Gastrocnemius medialis (tissue), 4 donors: ENCODE measurements at regions not wholly inside any gene's neighbourhood (a gene's known extent, or its start where the extent isn't known, plus 50 kb on each side); places are given as distances from the start of the nearest gene placed in this dataset.

ENCODE experiments used
- ATAC-seq, 2 donors: fragments of 150-250 bp; one replicate each; pipeline ENCODE4 v1.9.1; 2016
- DNase-seq, 2 donors: peaks; one replicate each; pipeline ENCODE4 v3.0.0-alpha.2; 2019
- H3K27ac ChIP-seq, 4 donors: fragments of 200-600 bp; sonication (generic); 1 replicate in 1 of 4; 2 replicates in 3 of 4; pipeline ENCODE4 v1.5.1; 2016 to 2018; ENCODE audit warnings: mild to moderate bottlenecking in 2 of 4, moderate library complexity in 1 of 4
- H3K27me3 ChIP-seq, 3 donors: fragments of 200-600 bp; sonication (generic) in 2 of 3; 1 replicate in 1 of 3; 2 replicates in 2 of 3; pipeline versions ENCODE4 v1.5.1 to v1.6.0; 2016 to 2019; ENCODE audit warnings: mild to moderate bottlenecking in 1 of 3, moderate library complexity in 1 of 3
- H3K36me3 ChIP-seq, 2 donors: fragments of 200-600 bp; sonication (generic) in 1 of 2; one replicate each; pipeline ENCODE4 v1.5.1; 2017 to 2018
- H3K4me1 ChIP-seq, 2 donors: fragments of 200-600 bp; sonication (generic) in 1 of 2; one replicate each; pipeline ENCODE4 v1.5.1; 2016 to 2017; ENCODE audit warnings: mild to moderate bottlenecking in 2 of 2
- H3K4me3 ChIP-seq, 4 donors: fragments of 200-600 bp; sonication (generic) in 3 of 4; 1 replicate in 1 of 4; 2 replicates in 3 of 4; pipeline ENCODE4 v1.5.1; 2016 to 2019; ENCODE audit warnings: mild to moderate bottlenecking in 2 of 4
- H3K9me3 ChIP-seq, 3 donors: fragments of 200-600 bp; sonication (generic) in 2 of 3; 1 replicate in 1 of 3; 2 replicates in 2 of 3; pipeline ENCODE4 v1.5.1; 2016 to 2019
- POLR2A ChIP-seq, 2 donors: fragments of 450-650 bp; IDR thresholded peaks; one replicate each; pipeline ENCODE4 v1.6.1; 2017; ENCODE audit warnings: antibody characterized with exemption in 2 of 2, mild to moderate bottlenecking in 2 of 2, moderate library complexity in 2 of 2
- in situ Hi-C, 4 donors: fragments of 200-750 bp; cut with MboI; loops; one replicate each; pipeline versions ENCODE4 v1.15.0 to v1.8.0; 2017; ENCODE audit warnings: low sequenced_read_pairs in 4 of 4
- intact Hi-C: fragments of 100-400 bp; cut with DNase I; formaldehyde crosslinking; loops from one replicate; pipeline ENCODE4 v1.15.1; 2023; ENCODE audit warnings: low total_unique reads
- TF ChIP-seq, protein P1 (sequence below), 5 experiments: fragments of 450-650 bp in 3 of 5; fragments of 200-600 bp in 2 of 5; sonication (generic) in 2 of 5; IDR thresholded peaks in 4 of 5; conservative IDR thresholded peaks in 1 of 5; 1 replicate in 4 of 5; 2 replicates in 1 of 5; pipeline ENCODE4 v1.5.1; 2016 to 2019; ENCODE audit warnings: antibody characterized with exemption in 5 of 5, mild to moderate bottlenecking in 3 of 5, moderate library complexity in 3 of 5

GRCh38 chr4:123496421-123496820 is 99.8 kb downstream of the SPRY1 start:
- Histone ChIP-seq H3K4me3 (no peak overlapping the region), H3K27me3 (no peaks in the 10 kb centered on the region), H3K36me3 (no peaks in the 10 kb centered on the region), H3K9me3 (no peaks in the 10 kb centered on the region), H3K27ac (peak overlapping the region in 1 of 4 donors; percentile 66), H3K4me1 (peaks cover 4 to 5% of the 10 kb centered on the region in 2 donors)
- in situ Hi-C loops (loop anchor here in 1 of 4 donors (10.0 kb wide), 1 partner anchor 92 kb away; no protein-coding TSS in a partner anchor), intact Hi-C loops (loop anchor here (5.0 kb wide), 1 partner anchor 99 kb away; the partner anchor contains the start of gene SPRY1)
- ATAC-seq: no peak
- TF ChIP-seq, protein P1, sequence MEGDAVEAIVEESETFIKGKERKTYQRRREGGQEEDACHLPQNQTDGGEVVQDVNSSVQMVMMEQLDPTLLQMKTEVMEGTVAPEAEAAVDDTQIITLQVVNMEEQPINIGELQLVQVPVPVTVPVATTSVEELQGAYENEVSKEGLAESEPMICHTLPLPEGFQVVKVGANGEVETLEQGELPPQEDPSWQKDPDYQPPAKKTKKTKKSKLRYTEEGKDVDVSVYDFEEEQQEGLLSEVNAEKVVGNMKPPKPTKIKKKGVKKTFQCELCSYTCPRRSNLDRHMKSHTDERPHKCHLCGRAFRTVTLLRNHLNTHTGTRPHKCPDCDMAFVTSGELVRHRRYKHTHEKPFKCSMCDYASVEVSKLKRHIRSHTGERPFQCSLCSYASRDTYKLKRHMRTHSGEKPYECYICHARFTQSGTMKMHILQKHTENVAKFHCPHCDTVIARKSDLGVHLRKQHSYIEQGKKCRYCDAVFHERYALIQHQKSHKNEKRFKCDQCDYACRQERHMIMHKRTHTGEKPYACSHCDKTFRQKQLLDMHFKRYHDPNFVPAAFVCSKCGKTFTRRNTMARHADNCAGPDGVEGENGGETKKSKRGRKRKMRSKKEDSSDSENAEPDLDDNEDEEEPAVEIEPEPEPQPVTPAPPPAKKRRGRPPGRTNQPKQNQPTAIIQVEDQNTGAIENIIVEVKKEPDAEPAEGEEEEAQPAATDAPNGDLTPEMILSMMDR (IDR thresholded peaks at IDR 0.05 in 4 of 5, conservative IDR thresholded peaks at IDR 0.05 in 1 of 5): no peak
- TF ChIP-seq POLR2A (IDR thresholded peaks at IDR 0.05): no peak
- DNase-seq: no peak

GRCh38 chr4:123497340-123497739 is 100.7 kb downstream of the SPRY1 start:
- DNase-seq (no peak), ATAC-seq (no peak)
- no peak overlapping the region for H3K27ac ChIP-seq
- no peak overlapping the region for H3K4me3 ChIP-seq
- TF ChIP-seq, protein P1 (IDR thresholded peaks at IDR 0.05 in 4 of 5, conservative IDR thresholded peaks at IDR 0.05 in 1 of 5): no peak
- TF ChIP-seq POLR2A (IDR thresholded peaks at IDR 0.05): no peak
- H3K4me1 ChIP-seq: peaks cover 4 to 5% of the 10 kb centered on the region in 2 donors
- no peaks in the 10 kb centered on the region for H3K27me3 ChIP-seq
- intact Hi-C loops (loop anchor here (5.0 kb wide), 1 partner anchor 100 kb away; the partner anchor contains the start of gene SPRY1), in situ Hi-C loops (loop anchor here in 1 of 4 donors (10.0 kb wide), 1 partner anchor 93 kb away; no protein-coding TSS in a partner anchor)
- H3K9me3 ChIP-seq: no peaks in the 10 kb centered on the region
- H3K36me3 ChIP-seq: no peaks in the 10 kb centered on the region

- ATAC-seq: no peak
- TF ChIP-seq, protein P1 (IDR thresholded peaks at IDR 0.05 in 4 of 5, conservative IDR thresholded peaks at IDR 0.05 in 1 of 5): no peak
- TF ChIP-seq POLR2A (IDR thresholded peaks at IDR 0.05): no peak
- Histone ChIP-seq H3K27me3 (no peaks in the 10 kb centered on the region), H3K4me1 (peaks cover 7 to 11% of the 10 kb centered on the region in 2 donors), H3K4me3 (no peak overlapping the region), H3K9me3 (no peaks in the 10 kb centered on the region), H3K27ac (no peak overlapping the region), H3K36me3 (no peaks in the 10 kb centered on the region)
- in situ Hi-C loops (no loop called here), intact Hi-C loops (no loop called here)
- DNase-seq: no peak
Observed at GRCh38 chr4:123501733-123502132, 105.1 kb downstream of the SPRY1 start.

- H3K4me1 ChIP-seq: peaks cover 7 to 11% of the 10 kb centered on the region in 2 donors
- DNase-seq (no peak), ATAC-seq (no peak)
- in situ Hi-C loops: no loop called here
- H3K27me3 ChIP-seq: no peaks in the 10 kb centered on the region
- no peaks in the 10 kb centered on the region for H3K9me3 ChIP-seq
- no peak overlapping the region for H3K4me3 ChIP-seq
- no peaks in the 10 kb centered on the region for H3K36me3 ChIP-seq
- TF ChIP-seq POLR2A (IDR thresholded peaks at IDR 0.05): no peak
- TF ChIP-seq, protein P1 (IDR thresholded peaks at IDR 0.05 in 4 of 5, conservative IDR thresholded peaks at IDR 0.05 in 1 of 5): no peak
- intact Hi-C loops: no loop called here
- no peak overlapping the region for H3K27ac ChIP-seq
Observed at GRCh38 chr4:123503698-123504363, 107.2 kb downstream of the SPRY1 start.
